Breast epithelium (tissue), 3 donors: ENCODE measurements at regions not wholly inside any gene's neighbourhood (a gene's known extent, or its start where the extent isn't known, plus 50 kb on each side); places are given as distances from the start of the nearest gene placed in this dataset.

Experiments
- POLR2A ChIP-seq: fragments of 450-650 bp; IDR thresholded peaks from one replicate; pipeline ENCODE4 v1.6.1; 2016; ENCODE audit warnings: antibody characterized with exemption, mild to moderate bottlenecking, moderate library complexity
- POLR2AphosphoS5 ChIP-seq, 3 donors: sonication (generic); formaldehyde crosslinking; IDR thresholded peaks; one replicate each; pipeline ENCODE4 v1.6.1; 2017; ENCODE audit warnings: antibody characterized with exemption in 3 of 3
- TF ChIP-seq, protein P1 (sequence below), 3 donors: fragments of 450-650 bp; IDR thresholded peaks; one replicate each; pipeline ENCODE4 v1.5.1; 2016 to 2017; ENCODE audit warnings: antibody characterized with exemption in 3 of 3, mild to moderate bottlenecking in 3 of 3, moderate library complexity in 3 of 3

DNA sequence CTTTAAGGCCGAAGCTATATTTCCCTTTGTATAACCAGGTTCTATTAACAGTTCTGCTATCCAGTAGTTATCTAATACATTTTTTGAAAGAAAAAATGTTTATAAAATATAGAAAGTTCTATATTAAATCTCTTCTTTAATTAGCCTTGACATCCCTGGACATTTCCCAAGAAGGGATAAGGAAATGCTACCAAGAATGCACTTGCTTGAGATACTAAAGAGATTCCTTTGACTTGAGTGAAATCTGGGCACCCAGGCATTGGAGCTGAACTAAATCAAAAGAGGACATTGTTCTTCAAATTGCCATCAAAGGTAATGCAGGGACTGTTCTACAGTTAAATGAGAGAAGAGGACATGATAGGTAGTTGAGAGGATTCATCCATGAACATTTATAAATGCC is 535.9 kb upstream of the FAT3 start:
- TF ChIP-seq POLR2A (no peak), POLR2AphosphoS5 (IDR thresholded peaks at IDR 0.05) (no peak)
- TF ChIP-seq, protein P1, sequence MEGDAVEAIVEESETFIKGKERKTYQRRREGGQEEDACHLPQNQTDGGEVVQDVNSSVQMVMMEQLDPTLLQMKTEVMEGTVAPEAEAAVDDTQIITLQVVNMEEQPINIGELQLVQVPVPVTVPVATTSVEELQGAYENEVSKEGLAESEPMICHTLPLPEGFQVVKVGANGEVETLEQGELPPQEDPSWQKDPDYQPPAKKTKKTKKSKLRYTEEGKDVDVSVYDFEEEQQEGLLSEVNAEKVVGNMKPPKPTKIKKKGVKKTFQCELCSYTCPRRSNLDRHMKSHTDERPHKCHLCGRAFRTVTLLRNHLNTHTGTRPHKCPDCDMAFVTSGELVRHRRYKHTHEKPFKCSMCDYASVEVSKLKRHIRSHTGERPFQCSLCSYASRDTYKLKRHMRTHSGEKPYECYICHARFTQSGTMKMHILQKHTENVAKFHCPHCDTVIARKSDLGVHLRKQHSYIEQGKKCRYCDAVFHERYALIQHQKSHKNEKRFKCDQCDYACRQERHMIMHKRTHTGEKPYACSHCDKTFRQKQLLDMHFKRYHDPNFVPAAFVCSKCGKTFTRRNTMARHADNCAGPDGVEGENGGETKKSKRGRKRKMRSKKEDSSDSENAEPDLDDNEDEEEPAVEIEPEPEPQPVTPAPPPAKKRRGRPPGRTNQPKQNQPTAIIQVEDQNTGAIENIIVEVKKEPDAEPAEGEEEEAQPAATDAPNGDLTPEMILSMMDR (IDR thresholded peaks at IDR 0.05), result no peak
